ENCODE measurements at regions not wholly inside any gene's neighbourhood (a gene's known extent, or its start where the extent isn't known, plus 50 kb on each side); places are given as distances from the start of the nearest gene placed in this dataset.

DNA sequence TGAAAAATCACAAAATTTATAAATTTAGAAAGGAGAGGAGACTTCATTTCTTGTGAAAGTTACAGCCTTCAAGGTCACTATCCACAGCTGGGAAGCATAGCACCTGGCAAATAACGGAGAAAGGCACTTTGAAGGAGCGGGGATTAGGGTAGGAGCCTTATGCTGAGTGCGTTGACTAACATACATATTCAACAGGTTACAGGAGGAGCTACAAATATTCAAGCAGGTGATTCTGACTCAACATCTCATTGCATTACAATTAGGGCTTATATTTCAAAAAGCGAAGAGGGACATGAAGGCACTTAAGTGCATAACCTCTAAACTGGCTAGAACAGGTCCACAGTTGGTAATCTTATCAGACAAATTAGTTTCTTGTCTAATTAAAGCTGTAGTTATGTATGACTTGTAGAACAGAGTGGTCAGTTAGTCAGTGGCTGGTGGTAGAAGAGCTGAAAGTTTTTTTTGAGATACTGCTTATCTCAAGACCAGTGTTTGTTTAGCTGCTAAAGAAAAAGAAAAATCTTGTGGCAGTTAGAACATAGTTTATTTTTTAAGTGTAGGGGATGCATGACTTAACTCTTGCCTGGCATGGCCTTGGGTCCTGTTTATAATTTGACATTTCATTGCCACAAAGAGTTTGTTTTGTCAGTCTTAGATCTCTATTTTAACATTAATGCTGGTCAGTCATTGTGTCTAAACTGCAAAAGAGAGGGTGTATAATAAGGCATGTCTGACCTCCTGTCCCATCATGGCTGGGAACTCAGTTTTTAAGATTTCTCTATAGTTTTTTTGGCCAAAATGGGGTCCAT, 311.5 kb downstream of the DUSP10 start:
- DNase-seq (ENCODE audit: low read depth, low spot score), result no peak

DNA sequence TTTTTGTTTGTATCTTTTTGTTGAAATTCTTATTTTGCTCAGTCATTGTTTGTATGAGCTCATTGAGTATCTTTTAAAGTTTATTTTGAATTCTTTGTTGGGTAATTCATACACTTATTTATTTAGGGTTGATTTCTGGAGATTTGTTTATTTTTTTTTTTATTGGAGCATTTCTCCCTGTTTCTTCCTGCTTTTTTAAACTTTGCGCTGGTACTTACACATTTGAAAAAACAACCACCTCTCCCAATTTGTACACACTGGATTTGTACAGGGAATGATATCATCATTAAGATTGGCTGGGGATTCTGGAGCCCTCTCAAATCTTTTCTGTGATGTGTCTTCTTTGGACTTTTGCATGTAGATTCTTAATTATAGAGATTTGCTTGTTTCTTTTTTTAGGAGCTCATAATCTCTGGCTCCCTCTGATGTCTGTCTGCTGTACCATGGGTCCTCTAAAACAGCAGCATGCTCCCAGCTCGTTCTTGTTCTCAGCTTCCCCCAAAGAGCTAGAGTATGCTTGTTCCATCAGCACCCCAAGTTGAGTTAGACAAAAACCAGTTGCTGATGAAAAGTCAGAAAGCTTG, 310.7 kb downstream of the DUSP10 start:
- no peak for DNase-seq (ENCODE audit: low read depth, low spot score)

DNA sequence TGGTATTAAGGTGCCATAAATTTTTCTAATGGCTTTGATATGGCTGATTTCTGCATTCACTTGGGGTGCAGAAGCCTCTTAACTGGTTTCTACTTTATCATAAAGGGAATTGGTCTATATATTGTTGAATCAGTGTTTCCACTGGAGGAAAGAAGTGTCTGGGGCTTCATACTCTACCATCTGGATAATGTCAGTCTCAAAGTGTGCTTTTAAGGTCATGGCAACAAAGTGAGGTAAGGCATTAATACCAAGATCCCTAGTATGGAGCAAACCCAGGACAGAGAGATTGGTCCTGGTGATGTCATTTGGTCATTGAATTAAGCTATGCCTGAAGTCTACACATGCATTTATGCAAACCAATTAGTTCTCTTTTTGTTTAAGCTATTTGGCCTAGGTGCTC, 309.9 kb downstream of the DUSP10 start:
- no peak for DNase-seq (ENCODE audit: low read depth, low spot score)

DNA sequence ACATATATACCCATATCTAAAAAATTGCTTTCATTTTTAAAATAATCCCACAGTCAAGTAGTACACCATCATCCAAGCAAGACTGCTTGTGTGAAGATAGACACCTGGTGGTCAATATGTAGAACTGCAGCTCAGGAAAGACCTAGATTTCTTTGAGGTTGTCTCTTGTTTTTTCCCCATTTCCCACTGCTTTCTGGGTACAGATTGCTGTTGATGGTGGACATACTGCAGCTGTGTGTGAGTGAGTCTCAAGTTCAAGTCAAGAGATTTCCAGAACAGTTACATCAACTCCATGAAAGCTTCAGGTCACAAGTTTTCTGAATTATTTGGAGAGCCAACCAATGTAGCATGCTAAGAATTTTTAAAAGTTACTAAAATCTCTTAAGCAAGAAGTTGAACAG, 306.4 kb downstream of the DUSP10 start:
- DNase-seq (ENCODE audit: low read depth, low spot score), result no peak

DNA sequence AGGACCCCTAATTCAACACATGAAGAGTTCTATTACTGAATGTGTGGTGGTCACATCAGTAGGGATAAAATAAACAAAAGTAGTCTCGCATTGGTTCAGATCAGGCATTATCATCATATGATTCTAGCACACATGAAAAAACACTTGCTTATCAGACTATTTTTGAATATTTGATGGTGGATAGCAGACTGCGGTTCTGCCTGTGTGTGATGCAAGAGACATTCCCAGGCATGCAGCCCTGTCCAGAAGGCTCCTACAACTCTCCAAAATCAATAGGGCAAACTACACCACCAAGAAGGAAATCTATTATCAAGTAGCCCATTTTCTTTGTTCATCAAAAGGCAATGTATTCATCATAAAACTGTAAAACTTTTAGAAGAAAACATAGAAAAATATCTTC, 304.7 kb downstream of the DUSP10 start:
- DNase-seq (ENCODE audit: low read depth, low spot score), result no peak

DNA sequence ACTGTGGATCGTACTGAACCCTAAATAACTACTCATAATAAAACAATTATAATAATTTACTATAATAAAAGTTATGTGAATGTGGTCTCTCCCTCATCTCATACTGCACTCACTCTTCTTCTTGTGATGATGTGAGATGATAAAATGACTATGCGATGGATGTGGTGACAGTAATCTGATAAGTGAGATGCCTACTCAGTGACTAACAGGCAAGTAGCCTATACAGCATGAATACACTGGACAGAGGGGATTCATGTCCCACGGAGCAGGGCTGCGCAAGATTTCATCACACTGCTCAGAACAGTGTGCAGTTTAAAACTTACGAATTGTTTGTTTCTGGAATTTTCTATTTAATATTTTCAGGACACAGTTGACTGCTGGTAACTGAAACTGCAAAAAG, 304.0 kb downstream of the DUSP10 start:
- no peak for DNase-seq (ENCODE audit: low read depth, low spot score)

DNA sequence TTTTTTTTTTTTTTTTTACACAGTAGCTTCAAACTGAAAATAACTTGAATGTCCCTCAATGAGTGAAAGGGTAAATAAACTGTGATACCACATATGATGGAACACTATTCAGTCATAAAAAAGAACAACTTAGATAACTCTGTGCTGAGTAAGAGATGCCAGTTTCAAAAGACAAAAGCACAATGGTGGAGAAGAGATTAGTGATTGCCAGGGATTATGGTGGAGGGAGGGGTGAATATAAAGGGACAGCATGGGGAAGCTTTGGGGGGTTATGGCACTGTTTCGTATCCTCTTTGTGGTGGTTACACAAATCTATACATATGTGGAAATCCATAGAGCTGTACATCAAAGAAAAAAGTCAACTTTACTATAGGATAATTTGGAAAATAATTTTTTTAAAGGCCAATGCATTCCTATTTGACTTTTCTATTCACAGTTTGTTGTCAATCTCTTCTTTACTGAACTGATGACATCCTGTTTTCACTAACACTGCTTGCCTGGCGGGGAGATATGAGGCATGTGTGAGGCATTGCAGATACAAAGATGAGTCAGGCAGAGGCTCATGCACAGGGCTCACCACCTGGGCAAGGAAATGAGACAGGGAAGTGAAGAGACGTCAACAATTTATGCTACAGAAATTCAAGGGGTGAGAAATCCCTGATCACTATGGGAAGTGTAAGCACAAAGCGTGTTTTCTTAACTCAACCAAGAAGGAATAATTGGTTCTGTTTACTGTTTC, 302.7 kb downstream of the DUSP10 start:
- no peak for DNase-seq (ENCODE audit: low read depth, low spot score)

DNA sequence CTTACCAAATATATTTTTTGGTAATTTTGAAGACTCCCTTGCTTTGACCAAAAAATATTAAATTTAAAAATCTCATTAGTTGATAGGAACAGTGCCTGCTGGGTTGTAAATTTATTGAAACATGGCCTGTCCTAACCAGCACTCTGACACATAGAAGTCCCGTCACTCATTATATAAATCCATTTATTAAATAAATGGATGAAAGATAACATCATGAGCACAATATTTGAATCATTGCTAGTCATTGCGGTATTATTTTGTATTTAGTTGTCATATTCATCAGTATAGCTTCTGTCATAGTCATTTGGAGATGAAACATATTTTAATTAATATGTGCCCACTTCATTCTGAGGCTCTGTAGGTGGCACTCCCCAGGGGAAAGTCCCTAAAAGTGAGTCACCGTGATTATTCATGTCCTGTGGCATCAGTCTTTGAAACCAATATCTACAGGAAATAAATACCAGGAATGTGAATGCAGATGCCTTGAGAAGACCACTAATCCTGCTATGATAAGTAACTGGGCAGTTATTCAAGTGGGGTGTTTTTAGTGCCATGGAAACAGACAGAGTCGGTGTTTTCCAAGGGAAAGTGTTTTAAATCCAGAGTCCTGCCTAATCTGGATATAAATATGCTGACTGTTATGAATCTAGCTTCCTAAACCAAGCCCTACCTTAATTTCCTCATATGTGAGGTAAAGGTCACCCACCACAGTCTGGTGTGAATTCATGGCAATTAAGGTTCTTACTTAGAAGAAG, 302.0 kb downstream of the DUSP10 start:
- no peak for DNase-seq (ENCODE audit: low read depth, low spot score)

DNA sequence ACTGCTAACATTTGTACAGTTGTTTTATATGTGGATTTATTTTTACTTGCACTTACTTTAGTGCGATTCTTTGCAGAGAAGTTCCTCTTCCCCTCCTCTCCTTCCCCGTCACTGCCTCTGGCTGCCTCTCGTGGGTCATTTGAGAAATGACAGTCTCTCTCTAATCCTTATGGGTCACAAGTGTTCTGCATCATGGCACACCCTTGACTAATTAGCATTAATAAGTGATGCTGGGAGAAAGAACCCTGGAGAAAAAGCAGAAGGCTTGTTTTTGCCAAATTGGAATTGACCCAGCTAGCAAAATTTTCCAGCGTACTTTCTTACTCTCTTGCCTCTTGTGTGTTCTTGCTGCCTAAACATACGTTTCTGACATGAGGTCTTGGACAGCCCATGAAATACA, 301.2 kb downstream of the DUSP10 start:
- no peak for DNase-seq (ENCODE audit: low read depth, low spot score)

DNA sequence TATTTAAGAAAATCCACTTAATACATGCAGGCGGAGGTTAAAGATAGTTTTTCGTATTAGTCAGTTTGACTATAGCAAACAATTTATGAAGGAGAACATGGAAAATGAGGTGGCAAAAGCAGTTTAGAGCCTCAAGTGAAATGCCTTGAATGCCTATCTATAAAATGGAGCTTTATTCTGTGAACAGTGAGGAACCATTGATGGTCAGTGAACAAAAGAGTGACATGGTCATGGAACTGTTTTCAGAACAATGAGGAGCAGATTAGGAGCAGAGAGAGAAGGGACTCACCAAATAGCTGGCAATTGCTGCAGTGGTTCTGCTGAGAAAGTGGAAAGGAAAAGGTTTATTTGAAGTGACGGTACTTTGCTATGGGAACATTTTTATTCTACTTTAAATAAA, 299.8 kb downstream of the DUSP10 start:
- DNase-seq (ENCODE audit: low read depth, low spot score), result no peak

DNA sequence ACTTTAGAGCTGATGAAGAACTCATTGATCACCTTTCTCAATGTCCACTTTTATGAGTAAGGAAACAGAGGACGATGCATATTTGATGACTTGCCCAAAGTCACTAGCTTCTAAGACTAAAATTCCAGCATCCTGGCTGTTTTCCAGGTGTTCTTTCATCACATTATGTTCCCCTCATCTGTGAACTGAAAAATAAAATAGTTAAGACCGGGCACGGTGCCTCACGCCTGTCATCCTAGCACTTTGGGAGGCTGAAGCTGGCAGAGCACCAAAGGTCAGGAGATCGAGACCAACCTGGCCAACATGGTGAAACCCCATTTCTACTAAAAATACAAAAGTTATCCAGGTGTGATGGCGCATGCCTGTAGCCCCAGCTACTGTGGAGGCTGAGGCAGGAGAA, 297.5 kb downstream of the DUSP10 start:
- no peak for DNase-seq (ENCODE audit: low read depth, low spot score)

DNA sequence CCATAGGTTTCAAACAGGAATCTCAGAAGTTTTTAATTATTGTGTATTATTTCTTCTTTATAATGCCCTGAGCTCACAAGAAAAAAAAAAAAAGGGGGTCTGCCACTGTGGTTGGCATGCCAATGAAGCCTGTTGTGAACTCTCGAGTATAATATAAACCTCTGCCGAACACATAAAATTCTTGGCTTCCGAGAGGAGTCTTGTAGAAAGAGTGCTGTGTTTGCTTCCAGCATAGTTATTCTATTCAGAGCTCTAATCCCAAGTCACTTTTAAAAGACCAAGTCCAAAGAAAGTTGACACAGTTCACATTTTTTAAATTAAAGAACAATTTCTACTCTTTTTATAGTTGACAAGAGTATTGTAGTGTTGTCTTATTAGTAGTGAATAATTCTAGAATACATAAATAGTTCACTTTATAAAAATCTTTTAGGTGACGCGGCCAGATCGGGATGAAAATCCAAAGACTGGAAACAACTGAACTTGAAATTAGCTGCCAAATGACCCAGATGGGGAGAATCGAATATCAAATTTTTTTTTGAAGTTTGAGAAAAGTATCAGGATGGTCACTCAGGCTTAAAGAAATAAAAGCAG, 293.2 kb downstream of the DUSP10 start:
- DNase-seq (ENCODE audit: low read depth, low spot score), result no peak

DNA sequence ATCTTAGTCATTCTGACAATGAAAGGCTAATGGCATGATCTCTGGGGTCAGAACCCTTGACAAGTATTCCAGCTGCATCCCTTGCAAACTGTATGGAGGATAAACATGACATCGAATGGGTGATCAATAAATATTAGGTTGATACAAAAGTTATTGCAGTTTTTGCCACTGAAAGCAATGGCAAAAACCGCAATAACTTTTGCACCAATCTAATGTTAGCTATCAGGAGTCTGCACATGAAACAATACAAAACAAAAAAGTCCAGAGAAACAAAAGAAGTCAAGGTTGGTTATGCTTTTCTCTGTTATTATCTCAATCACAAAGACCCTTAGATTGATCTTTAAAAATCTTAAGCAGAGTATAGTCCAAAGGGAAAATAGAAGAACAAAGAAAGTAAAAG, 292.7 kb downstream of the DUSP10 start:
- no peak for DNase-seq (ENCODE audit: low read depth, low spot score)

DNA sequence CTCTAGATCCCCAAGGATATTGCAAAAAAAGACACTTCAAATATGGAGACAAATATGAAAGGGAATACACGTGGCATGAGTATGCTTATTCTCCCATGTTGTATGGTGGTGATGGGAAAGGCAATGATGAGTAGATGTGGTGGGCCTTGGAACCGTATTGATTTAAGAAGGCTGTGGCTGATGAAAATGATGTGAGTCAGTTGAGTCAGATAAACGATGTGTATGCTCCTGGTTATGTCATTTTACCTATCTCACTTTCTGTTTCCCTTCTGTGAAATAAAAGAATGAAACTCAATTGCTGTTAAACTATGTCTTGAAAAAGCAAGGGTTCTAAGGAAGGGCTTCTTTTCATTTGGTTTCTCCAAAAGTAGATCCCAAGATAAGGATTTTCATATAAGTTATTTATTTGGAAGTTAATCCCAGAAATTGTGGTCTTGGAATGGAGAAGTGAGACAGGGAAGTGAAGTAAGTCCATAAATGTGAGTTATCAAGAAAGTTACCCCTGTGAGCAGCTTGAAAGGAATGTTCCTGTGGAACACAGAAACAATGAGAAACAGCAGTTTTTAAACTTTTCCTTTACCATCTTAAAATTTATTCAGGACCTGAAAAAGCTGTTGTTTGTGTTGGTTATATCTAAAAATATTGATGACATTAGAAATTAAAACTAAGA, 292.0 kb downstream of the DUSP10 start:
- DNase-seq (ENCODE audit: low read depth, low spot score), result no peak

DNA sequence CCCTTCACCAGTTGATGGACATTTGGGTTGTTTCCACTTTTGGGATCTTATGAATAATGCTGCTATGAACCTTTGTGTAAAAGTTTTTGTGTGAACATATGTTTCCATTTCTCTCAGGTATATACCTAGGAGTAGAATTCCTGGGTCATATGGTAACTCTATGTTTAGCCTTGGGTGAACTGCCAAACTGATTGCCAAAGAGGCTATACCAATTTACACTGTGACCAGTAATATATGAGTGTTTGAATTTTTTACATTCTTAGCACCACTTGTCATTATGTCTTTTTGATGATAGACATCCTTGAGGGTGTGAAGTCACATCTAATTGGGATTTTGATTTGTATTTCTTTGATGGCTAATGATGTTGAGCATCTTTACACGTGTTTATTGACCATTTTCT, 290.1 kb downstream of the DUSP10 start:
- DNase-seq (ENCODE audit: low read depth, low spot score), result no peak

DNA sequence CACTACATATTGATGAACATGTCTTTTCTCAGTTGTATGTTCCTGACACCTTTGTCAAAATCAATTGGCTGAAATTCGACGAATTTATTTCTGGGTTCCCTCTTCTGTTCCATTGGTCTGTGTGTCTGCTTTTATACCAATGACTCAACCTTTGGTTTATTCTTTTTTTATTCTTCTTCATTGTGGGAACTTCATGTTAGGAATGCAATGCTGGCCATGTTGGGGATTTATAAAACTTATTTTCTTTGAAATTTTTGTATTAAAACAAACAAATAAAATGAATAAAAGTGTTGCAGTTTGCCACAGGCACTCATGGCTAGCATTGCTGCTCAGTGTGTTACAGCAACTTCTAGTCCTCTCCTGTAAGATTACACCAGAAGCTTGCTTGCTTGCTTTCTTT, 287.8 kb downstream of the DUSP10 start:
- no peak for DNase-seq (ENCODE audit: low read depth, low spot score)

DNA sequence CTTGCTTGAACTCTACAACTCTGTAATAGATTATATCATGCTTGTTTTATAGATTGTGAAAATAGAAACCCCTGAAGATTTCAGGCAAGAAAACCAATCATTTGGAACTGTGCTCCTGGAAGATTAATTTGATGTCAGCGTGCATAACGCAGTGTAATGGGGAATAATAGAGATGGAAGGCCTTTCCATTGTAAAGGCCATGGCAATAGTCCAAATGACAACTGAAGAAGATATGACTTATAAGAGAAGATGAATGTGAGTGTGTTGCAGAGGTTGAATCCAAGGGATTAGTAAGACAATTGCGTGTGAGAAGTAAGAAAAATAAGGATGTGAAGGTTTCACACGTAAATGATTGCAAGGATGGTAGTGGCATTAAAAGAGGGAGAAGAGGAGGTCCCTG, 285.0 kb downstream of the DUSP10 start:
- no peak for DNase-seq (ENCODE audit: low read depth, low spot score)

DNA sequence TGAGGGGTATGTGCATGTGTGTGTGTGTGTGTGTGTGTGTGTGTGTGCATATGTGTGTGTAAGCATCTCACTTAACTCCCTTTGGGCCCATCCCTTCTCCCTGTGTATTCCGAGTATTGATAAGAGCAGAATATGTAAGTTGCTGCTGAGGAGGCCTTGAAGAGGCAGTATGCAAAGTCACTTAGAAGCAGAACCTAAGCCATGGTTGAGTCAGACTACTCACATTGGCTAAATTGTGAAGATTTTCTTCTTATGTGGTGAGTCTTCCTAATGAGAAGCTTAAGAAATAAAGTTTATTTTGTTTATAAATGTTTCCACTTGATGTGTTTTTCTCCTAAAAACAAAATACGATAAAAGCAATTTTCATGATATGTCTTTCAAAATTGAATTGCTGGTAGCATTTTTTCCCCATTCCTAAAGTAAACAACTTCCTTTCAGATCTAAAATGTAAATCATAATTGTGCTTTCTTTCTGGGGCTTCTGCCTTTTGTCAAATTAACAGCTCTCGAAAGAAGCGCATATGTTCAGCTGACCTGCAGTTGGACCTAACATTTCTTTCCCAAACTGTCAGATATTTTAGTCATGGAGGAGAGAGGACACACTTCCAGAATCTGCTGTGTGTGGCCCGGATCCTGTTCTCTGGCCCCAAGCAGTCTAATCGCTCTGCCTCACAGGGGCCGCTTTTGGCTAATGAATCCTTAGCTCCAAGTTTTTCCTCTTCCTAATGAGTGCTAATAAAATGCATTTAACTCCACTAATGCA, 284.0 kb downstream of the DUSP10 start:
- no peak for DNase-seq (ENCODE audit: low read depth, low spot score)

DNA sequence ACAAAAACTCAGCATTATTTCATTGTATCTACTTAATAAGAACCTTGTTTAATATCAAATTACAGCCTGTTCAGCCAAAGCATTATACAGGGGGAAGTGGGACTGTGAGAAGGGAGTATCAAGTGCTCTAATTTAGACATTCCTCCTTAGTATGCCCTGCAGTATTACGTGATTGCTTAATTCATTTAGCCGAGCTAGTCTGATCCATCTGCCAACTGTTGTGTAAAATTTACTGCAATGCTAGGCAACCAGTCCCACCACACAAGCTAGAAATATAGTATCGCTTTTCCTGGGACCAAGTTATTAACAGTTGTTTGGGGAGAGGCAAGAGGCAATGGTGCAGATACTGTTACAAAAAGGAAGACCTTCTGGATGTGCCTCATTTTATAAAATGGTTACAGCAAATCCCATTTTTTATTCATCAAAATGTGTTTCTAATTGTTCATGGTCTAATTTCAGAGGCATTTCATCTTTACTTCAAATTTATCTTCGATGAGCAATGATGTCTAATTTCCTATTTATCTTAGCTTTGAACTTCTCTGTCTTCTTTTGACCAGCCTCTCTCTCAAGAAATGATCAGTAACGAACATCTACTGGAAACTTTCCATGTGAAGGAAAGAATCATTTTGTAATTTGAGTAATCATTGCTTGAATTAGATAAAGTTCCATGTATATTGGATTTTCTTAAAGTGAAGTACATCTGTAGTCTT, 283.3 kb downstream of the DUSP10 start:
- no peak for DNase-seq (ENCODE audit: low read depth, low spot score)

DNA sequence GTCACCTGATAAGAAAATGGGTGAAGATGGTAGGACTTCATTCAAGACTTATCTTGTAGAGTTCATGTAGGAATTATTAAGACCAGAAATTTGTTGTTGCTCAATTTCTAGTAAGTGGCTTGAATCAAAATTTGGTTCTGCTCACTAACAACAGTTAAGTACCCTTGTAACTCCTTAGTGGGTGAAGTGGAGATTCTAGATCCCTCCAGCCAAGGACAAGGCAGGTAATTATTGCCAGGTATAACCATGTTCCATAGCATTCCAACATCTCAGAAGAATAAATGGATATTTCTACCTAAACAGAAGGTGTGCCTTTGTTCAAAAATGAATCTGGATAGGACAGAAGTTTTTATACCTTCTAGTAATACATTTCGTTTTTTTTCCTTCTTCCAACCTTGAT, 282.3 kb downstream of the DUSP10 start:
- DNase-seq (ENCODE audit: low read depth, low spot score), result no peak

Measured in iPS DF 19.7 (cell line).